Chondrocyte (in vitro differentiated cells): ENCODE measurements at regions not wholly inside any gene's neighbourhood (a gene's known extent, or its start where the extent isn't known, plus 50 kb on each side); places are given as distances from the start of the nearest gene placed in this dataset.

ENCODE experiments used
- DNase-seq: peaks from one replicate; pipeline ENCODE4 v3.0.0; 2021; ENCODE audit warnings: mixed read lengths, low spot score
- H3K27ac Mint-ChIP-seq: one replicate; pipeline ENCODE4 v1.8.0; 2021; ENCODE audit warnings: mild to moderate bottlenecking, moderate library complexity, mixed read lengths; ENCODE audit not compliant: unreplicated experiment
- H3K27me3 Mint-ChIP-seq: 2 replicates; pipeline ENCODE4 v1.8.0; 2021; ENCODE audit warnings: low read depth, mixed read lengths
- H3K36me3 Mint-ChIP-seq: 2 replicates; pipeline ENCODE4 v1.8.0; 2021; ENCODE audit warnings: low read depth, mixed read lengths
- H3K4me1 Mint-ChIP-seq: 2 replicates; pipeline ENCODE4 v1.8.0; 2021; ENCODE audit warnings: low read depth, mild to moderate bottlenecking, mixed read lengths
- H3K4me3 Mint-ChIP-seq: one replicate; pipeline ENCODE4 v1.8.0; 2021; ENCODE audit warnings: mild to moderate bottlenecking, moderate library complexity, mixed read lengths; ENCODE audit not compliant: unreplicated experiment
- H3K9me3 Mint-ChIP-seq: 2 replicates; pipeline ENCODE4 v1.8.0; 2021; ENCODE audit warnings: low read depth, mixed read lengths
- TF ChIP-seq, protein P1 (sequence below): fragments of 200-600 bp; sonication (generic); IDR thresholded peaks from 2 replicates; pipeline ENCODE4 v1.5.0; 2021; ENCODE audit warnings: antibody characterized with exemption, mild to moderate bottlenecking, moderate library complexity

DNA sequence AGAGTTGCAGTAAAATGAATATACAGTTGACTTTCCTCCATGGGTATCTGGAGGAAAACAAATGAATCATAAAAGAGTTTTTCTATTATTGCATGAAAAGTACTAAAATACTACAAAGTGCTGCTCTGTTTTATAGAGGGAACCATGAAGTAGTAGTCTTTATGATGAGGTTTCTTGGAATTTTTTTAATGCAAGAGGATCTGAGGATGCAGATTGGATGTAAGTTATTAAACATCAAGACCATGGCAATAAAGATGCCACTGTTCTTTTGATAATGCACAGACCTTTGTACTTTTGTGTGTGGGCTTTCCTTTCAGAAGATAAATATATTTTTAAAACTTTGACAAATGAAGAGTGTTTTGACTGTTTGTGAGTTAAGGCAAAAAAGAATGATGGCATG, 87.5 kb downstream of the DACT1 start:
- Mint-ChIP-seq H3K9me3 (no peaks in the 10 kb centered on the region), H3K4me1 (peaks cover 37% of the 10 kb centered on the region), H3K4me3 (no peak overlapping the region), H3K27ac (no peak overlapping the region), H3K27me3 (no peaks in the 10 kb centered on the region), H3K36me3 (no peaks in the 10 kb centered on the region)
- TF ChIP-seq, protein P1, sequence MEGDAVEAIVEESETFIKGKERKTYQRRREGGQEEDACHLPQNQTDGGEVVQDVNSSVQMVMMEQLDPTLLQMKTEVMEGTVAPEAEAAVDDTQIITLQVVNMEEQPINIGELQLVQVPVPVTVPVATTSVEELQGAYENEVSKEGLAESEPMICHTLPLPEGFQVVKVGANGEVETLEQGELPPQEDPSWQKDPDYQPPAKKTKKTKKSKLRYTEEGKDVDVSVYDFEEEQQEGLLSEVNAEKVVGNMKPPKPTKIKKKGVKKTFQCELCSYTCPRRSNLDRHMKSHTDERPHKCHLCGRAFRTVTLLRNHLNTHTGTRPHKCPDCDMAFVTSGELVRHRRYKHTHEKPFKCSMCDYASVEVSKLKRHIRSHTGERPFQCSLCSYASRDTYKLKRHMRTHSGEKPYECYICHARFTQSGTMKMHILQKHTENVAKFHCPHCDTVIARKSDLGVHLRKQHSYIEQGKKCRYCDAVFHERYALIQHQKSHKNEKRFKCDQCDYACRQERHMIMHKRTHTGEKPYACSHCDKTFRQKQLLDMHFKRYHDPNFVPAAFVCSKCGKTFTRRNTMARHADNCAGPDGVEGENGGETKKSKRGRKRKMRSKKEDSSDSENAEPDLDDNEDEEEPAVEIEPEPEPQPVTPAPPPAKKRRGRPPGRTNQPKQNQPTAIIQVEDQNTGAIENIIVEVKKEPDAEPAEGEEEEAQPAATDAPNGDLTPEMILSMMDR, result no peak
- no peak for DNase-seq

DNA sequence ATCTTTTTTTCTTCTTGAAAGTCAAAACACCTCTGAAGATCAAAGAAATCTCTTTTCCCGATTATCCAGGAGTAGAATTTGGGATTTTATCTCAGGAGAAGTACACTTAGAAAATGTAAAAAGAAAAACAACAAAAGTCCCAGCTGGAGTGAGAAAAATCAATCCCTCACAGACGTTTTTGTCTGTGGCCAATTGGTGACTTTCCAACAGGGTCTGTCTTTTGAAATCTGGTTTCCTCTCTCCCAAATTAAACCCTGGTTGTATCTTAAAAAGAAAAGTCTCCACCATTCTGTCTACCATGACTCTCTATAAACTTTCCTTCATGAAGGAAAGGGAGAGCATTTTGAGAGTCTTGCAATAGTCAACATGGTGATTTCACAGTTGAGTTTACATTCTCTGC, 88.1 kb downstream of the DACT1 start:
- H3K4me1 Mint-ChIP-seq, result peaks cover 43% of the 10 kb centered on the region
- no peaks in the 10 kb centered on the region for H3K9me3 Mint-ChIP-seq
- no peaks in the 10 kb centered on the region for H3K36me3 Mint-ChIP-seq
- no peak overlapping the region for H3K4me3 Mint-ChIP-seq
- TF ChIP-seq, protein P1, result no peak
- no peak overlapping the region for H3K27ac Mint-ChIP-seq
- H3K27me3 Mint-ChIP-seq, result no peaks in the 10 kb centered on the region
- DNase-seq, result no peak

DNA sequence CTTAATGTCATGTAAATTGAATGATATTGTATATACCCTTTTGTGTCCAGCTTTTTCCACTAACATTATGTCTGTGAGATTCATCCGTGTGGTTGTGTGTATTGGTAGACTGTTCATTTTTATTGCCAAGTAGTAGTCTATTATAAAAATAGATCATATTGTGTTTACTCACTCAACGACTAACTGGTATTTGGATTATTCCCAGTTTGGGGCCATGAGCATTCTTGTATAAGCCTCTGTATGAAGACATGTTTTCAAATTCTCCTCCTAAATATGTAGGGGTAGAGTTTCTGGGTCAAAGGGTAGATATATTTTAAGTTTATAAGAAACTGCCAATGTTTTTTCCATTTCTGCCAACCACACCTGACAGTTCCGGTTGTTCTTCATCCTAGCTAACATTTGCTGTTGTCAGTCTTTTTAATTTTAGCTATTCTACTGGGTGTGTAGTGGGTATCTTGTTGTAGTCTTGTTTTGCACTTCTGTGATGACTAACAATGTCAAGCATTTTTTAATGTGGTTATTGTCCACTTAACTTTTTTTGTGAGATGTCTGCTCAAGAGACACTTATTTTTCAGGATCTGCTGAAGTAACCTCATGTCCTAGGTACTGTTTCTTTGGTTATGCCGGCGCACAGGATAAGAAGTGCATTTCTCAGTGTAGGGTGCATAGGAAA, 93.2 kb downstream of the DACT1 start:
- DNase-seq, result no peak
- Mint-ChIP-seq H3K27ac (peak overlapping the region; percentile 85), H3K4me1 (peaks cover 44% of the 10 kb centered on the region), H3K9me3 (peaks cover 2% of the 10 kb centered on the region), H3K36me3 (no peaks in the 10 kb centered on the region), H3K27me3 (no peaks in the 10 kb centered on the region), H3K4me3 (no peak overlapping the region)
- TF ChIP-seq, protein P1, result no peak

DNA sequence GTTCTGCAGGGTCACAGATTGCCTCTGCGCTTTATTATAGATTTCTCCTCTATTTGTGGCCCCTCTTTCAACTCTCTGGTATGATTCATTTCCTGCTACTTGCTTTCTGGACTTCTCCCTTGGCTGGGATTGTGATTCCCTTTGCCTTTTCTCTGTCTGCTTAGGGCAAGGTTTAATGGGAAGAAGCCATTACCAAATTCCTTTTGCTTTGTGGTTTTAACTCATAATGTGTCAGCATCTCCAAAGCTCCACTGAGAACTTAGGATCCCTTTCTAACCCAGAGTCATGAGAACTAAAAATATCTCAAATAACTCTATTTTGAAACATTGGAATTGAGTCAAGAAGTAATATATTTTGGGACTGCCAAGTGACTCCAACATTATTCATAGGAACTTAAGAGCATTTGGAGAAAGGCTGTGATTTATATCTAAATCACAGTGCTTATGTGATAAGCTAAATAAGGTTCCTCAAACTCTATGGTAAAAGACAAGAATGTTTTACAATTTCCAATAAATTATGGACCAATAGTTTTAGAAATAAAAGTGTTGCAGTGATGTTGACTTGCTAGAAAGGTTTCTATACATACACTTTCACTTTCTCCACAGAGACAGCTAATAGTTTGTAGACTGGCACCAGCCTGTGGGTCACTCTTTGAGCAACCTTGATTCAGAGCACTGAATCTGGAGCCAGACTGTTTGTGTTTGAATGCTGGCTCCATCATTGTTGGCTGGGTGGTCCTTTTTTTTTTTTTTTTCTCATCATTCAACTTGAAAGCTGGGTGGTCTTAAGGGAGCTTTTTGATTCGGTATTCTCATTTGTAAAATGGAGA, 93.9 kb downstream of the DACT1 start:
- DNase-seq, result no peak
- TF ChIP-seq, protein P1, result no peak
- no peaks in the 10 kb centered on the region for H3K36me3 Mint-ChIP-seq
- H3K4me1 Mint-ChIP-seq, result peaks cover 46% of the 10 kb centered on the region
- peak overlapping the region; percentile 85 for H3K27ac Mint-ChIP-seq
- H3K4me3 Mint-ChIP-seq, result no peak overlapping the region
- no peaks in the 10 kb centered on the region for H3K27me3 Mint-ChIP-seq
- peaks cover 3% of the 10 kb centered on the region for H3K9me3 Mint-ChIP-seq

DNA sequence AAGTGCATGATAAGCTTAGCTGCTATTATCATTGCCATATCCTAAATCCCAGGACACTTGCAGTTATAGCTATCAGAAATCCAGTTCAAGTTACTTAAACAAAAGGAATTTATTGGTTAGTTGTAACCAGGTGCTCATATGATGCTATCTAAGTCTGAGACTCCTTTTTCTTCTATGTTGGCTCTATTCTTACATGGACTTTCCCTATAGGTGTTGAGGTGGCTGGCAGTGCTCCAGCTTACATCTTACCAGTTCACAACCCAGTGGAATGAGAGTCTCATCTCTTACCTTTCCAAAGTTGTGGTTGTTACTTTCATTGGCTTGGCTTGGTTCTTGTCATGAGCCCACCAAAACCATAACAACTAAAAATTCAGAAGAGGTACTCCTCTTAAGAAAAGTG, 94.6 kb downstream of the DACT1 start:
- Mint-ChIP-seq H3K4me3 (no peak overlapping the region), H3K27ac (peak overlapping the region; percentile 85), H3K4me1 (peaks cover 48% of the 10 kb centered on the region), H3K36me3 (no peaks in the 10 kb centered on the region), H3K9me3 (peaks cover 3% of the 10 kb centered on the region), H3K27me3 (no peaks in the 10 kb centered on the region)
- TF ChIP-seq, protein P1, result no peak
- no peak for DNase-seq
